DND-41 (cell line): ENCODE measurements at regions not wholly inside any gene's neighbourhood (a gene's known extent, or its start where the extent isn't known, plus 50 kb on each side); places are given as distances from the start of the nearest gene placed in this dataset.

Source experiments
- ATAC-seq: fragments of 200-7000 bp; cut with Tn5 transposase; 3 replicates; pipeline ENCODE4 v1.9.1; 2021; ENCODE audit warnings: low read depth; ENCODE audit not compliant: insufficient read depth
- DNase-seq: peaks from one replicate; pipeline ENCODE4 v3.0.0-alpha.2; 2020
- H2AFZ ChIP-seq: 2 replicates; pipeline ENCODE4 v1.6.0; 2012; ENCODE audit warnings: low read depth, low read length
- H3K27ac ChIP-seq: 2 replicates; pipeline ENCODE4 v1.5.1; 2012; ENCODE audit warnings: low read length, inconsistent platforms
- H3K27me3 ChIP-seq: fragments of 200-600 bp; sonication (generic); 2 replicates; pipeline ENCODE4 v1.6.0; 2012; ENCODE audit warnings: low read length, mild to moderate bottlenecking, inconsistent platforms; ENCODE audit not compliant: insufficient read depth, poor library complexity
- H3K36me3 ChIP-seq: 2 replicates; pipeline ENCODE4 v1.5.1; 2012; ENCODE audit warnings: low read length, inconsistent platforms; ENCODE audit not compliant: insufficient read depth
- H3K4me1 ChIP-seq: 2 replicates; pipeline ENCODE4 v1.5.1; 2012; ENCODE audit warnings: mild to moderate bottlenecking, low read length; ENCODE audit not compliant: insufficient read depth
- H3K4me2 ChIP-seq: 2 replicates; pipeline ENCODE4 v1.6.0; 2012; ENCODE audit warnings: mild to moderate bottlenecking, moderate library complexity, low read length, inconsistent platforms; ENCODE audit not compliant: insufficient read depth
- H3K4me3 ChIP-seq, 2 experiments: fragments of 200-600 bp in 1 of 2; shearing (Covaris generic) in 1 of 2; 2 replicates each; pipeline ENCODE4 v1.5.1; 2012 to 2016; ENCODE audit warnings: inconsistent platforms in 2 of 2, low read length in 2 of 2, mild to moderate bottlenecking in 2 of 2, low read depth in 1 of 2, moderate library complexity in 1 of 2
- H3K79me2 ChIP-seq: 2 replicates; pipeline ENCODE4 v1.6.0; 2012; ENCODE audit warnings: low read length, inconsistent platforms; ENCODE audit not compliant: insufficient read depth
- H3K9ac ChIP-seq: 2 replicates; pipeline ENCODE4 v1.6.0; 2012; ENCODE audit warnings: low read depth, mild to moderate bottlenecking, inconsistent platforms, low read length, moderate library complexity
- H3K9me3 ChIP-seq: 2 replicates; pipeline ENCODE4 v1.5.1; 2012; ENCODE audit warnings: low read length, moderate library complexity, mild to moderate bottlenecking, inconsistent platforms; ENCODE audit not compliant: insufficient read depth, severe bottlenecking
- H4K20me1 ChIP-seq: 2 replicates; pipeline ENCODE4 v1.6.0; 2012; ENCODE audit warnings: low read length; ENCODE audit not compliant: insufficient read depth
- CTCF ChIP-seq: IDR thresholded peaks from 2 replicates; pipeline ENCODE4 v1.5.1; 2012; ENCODE audit warnings: borderline replicate concordance, low read length, moderate library complexity, mild to moderate bottlenecking; ENCODE audit not compliant: poor library complexity, severe bottlenecking; ENCODE audit errors: extremely low read depth
- EZH2 ChIP-seq: IDR thresholded peaks from 3 replicates; pipeline ENCODE4 v1.6.1; 2012; ENCODE audit warnings: borderline replicate concordance, low read depth, mild to moderate bottlenecking, moderate library complexity, low read length, inconsistent platforms; ENCODE audit not compliant: severe bottlenecking

- DNase-seq = no peak
- no peak overlapping the region for H2AFZ ChIP-seq
- ATAC-seq = no peak
- no peaks in the 10 kb centered on the region for H3K4me1 ChIP-seq
- H4K20me1 ChIP-seq = no peaks in the 10 kb centered on the region
- H3K9ac ChIP-seq = no peak overlapping the region
- no peaks in the 10 kb centered on the region for H3K79me2 ChIP-seq
- no peak overlapping the region for H3K4me3 ChIP-seq
- no peaks in the 10 kb centered on the region for H3K27me3 ChIP-seq
- TF ChIP-seq EZH2 (no peak), CTCF (no peak)
- no peak overlapping the region for H3K27ac ChIP-seq
- H3K36me3 ChIP-seq = no peaks in the 10 kb centered on the region
- H3K4me2 ChIP-seq = no peak overlapping the region
- H3K9me3 ChIP-seq = no peaks in the 10 kb centered on the region
Measured at GRCh38 chr7:17659126-17659525, 281.2 kb downstream of the SNX13 start.

GRCh38 chr7:17660116-17660515 lies 280.2 kb downstream of the SNX13 start:
- ATAC-seq (no peak), DNase-seq (no peak)
- Histone ChIP-seq H2AFZ (no peak overlapping the region), H4K20me1 (no peaks in the 10 kb centered on the region), H3K4me1 (no peaks in the 10 kb centered on the region), H3K4me3 (no peak overlapping the region), H3K9ac (no peak overlapping the region), H3K27me3 (no peaks in the 10 kb centered on the region), H3K79me2 (no peaks in the 10 kb centered on the region), H3K36me3 (no peaks in the 10 kb centered on the region), H3K4me2 (no peak overlapping the region), H3K9me3 (no peaks in the 10 kb centered on the region), H3K27ac (no peak overlapping the region)
- TF ChIP-seq CTCF = no peak
- no peak for TF ChIP-seq EZH2

- Histone ChIP-seq H3K36me3 (no peaks in the 10 kb centered on the region), H3K4me2 (no peak overlapping the region), H4K20me1 (no peaks in the 10 kb centered on the region), H3K9me3 (no peaks in the 10 kb centered on the region), H3K4me3 (no peak overlapping the region), H3K4me1 (no peaks in the 10 kb centered on the region), H3K27me3 (no peaks in the 10 kb centered on the region), H3K27ac (no peak overlapping the region), H3K9ac (no peak overlapping the region), H2AFZ (no peak overlapping the region), H3K79me2 (no peaks in the 10 kb centered on the region)
- TF ChIP-seq EZH2 (no peak), CTCF (no peak)
- ATAC-seq (no peak), DNase-seq (no peak)
Measured at GRCh38 chr7:17661982-17662585, 278.2 kb downstream of the SNX13 start.
